ENCODE measurements at regions not wholly inside any gene's neighbourhood (a gene's known extent, or its start where the extent isn't known, plus 50 kb on each side); places are given as distances from the start of the nearest gene placed in this dataset.
A peak's percentile ranks its signal among the peaks of the same experiment; 100 is the strongest.

- DNase-seq: no peak
Measured at GRCh38 chr2:12795851-12796250, 79.1 kb downstream of the TRIB2 start.

GRCh38 chr2:12796657-12797056 lies 79.9 kb downstream of the TRIB2 start:
- no peak for DNase-seq

- no peak for DNase-seq
Measured at GRCh38 chr2:12797815-12798214, 81.1 kb downstream of the TRIB2 start.

- DNase-seq: no peak
Measured at GRCh38 chr2:12803607-12804006, 86.9 kb downstream of the TRIB2 start.

GRCh38 chr2:12804091-12804856 lies 87.5 kb downstream of the TRIB2 start:
- no peak for DNase-seq

- DNase-seq: no peak
Measured at GRCh38 chr2:12805033-12805432, 88.3 kb downstream of the TRIB2 start.

GRCh38 chr2:12806549-12807242 lies 90.0 kb downstream of the TRIB2 start:
- DNase-seq: no peak

GRCh38 chr2:12807907-12808810 lies 91.4 kb downstream of the TRIB2 start:
- DNase-seq: no peak

GRCh38 chr2:12809526-12809925 lies 92.8 kb downstream of the TRIB2 start:
- no peak for DNase-seq

- no peak for DNase-seq
Measured at GRCh38 chr2:12811916-12812315, 95.2 kb downstream of the TRIB2 start.

GRCh38 chr2:12813166-12813565 lies 96.4 kb downstream of the TRIB2 start:
- DNase-seq: no peak

- no peak for DNase-seq
Measured at GRCh38 chr2:12816379-12817306, 99.9 kb downstream of the TRIB2 start.

GRCh38 chr2:12817870-12818269 lies 101.1 kb downstream of the TRIB2 start:
- DNase-seq: no peak

GRCh38 chr2:12818416-12819102 lies 101.8 kb downstream of the TRIB2 start:
- no peak for DNase-seq

GRCh38 chr2:12819103-12819475 lies 102.4 kb downstream of the TRIB2 start:
- no peak for DNase-seq

- DNase-seq: no peak
Measured at GRCh38 chr2:12819721-12820120, 103.0 kb downstream of the TRIB2 start.

GRCh38 chr2:12821656-12822055 lies 104.9 kb downstream of the TRIB2 start:
- DNase-seq: no peak

- peak; percentile 52 for DNase-seq
Measured at GRCh38 chr2:12824351-12824777, 107.6 kb downstream of the TRIB2 start.

- DNase-seq: no peak
Measured at GRCh38 chr2:12824778-12825379, 108.1 kb downstream of the TRIB2 start.

- DNase-seq: no peak
Measured at GRCh38 chr2:12826781-12827180, 110.0 kb downstream of the TRIB2 start.

GRCh38 chr2:12827721-12828120 lies 111.0 kb downstream of the TRIB2 start:
- DNase-seq: no peak

Measured in DMS 273 treated with DMSO at 0.1 percent for 48 hours (cell line).